SK-N-SH treated with all-trans-retinoic acid at 6 μM for 48 hours (cell line): ENCODE measurements at regions not wholly inside any gene's neighbourhood (a gene's known extent, or its start where the extent isn't known, plus 50 kb on each side); places are given as distances from the start of the nearest gene placed in this dataset.
"Not testable (repeated sequence)": the region's sequence is repeated elsewhere in the genome, so short reads cannot be mapped to it uniquely, and the experiment has no call there.

Source experiments
- ATAC-seq: fragments of 200-7000 bp; cut with Tn5 transposase; 3 replicates; pipeline ENCODE4 v1.9.1; 2020; ENCODE audit warnings: mild to moderate bottlenecking, moderate library complexity
- ARNTL ChIP-seq: fragments of 450-650 bp; formaldehyde crosslinking; IDR thresholded peaks from 2 replicates; pipeline ENCODE4 v1.5.0; 2020; ENCODE audit warnings: low read depth, mild to moderate bottlenecking, moderate library complexity, borderline replicate concordance
- BACH2 ChIP-seq: fragments of 250-450 bp; sonication (Bioruptor Pico); IDR thresholded peaks from 2 replicates; pipeline ENCODE4 v1.9.0; 2021; ENCODE audit warnings: mild to moderate bottlenecking, borderline replicate concordance
- ESRRG ChIP-seq: fragments of 250-450 bp; sonication (Bioruptor Pico); IDR thresholded peaks from 2 replicates; pipeline ENCODE4 v1.6.1; 2021; ENCODE audit warnings: mild to moderate bottlenecking
- GLIS3 ChIP-seq: fragments of 250-450 bp; sonication (Bioruptor Pico); IDR thresholded peaks from 2 replicates; pipeline ENCODE4 v1.5.0; 2020; ENCODE audit warnings: mild to moderate bottlenecking, moderate library complexity
- ISL1 ChIP-seq: fragments of 250-450 bp; sonication (Bioruptor Pico); IDR thresholded peaks from 2 replicates; pipeline ENCODE4 v2.1.2; 2022; ENCODE audit warnings: mild to moderate bottlenecking, moderate library complexity
- OSR1 ChIP-seq: fragments of 250-450 bp; sonication (Bioruptor Pico); IDR thresholded peaks from 2 replicates; pipeline ENCODE4 v1.8.0; 2022; ENCODE audit warnings: moderate library complexity, mild to moderate bottlenecking, inconsistent platforms
- PPARA ChIP-seq: fragments of 250-450 bp; sonication (Bioruptor Pico); IDR thresholded peaks from 2 replicates; pipeline ENCODE4 v1.5.0; 2020; ENCODE audit warnings: mild to moderate bottlenecking, borderline replicate concordance
- RARB ChIP-seq: fragments of 250-450 bp; sonication (Bioruptor Pico); IDR thresholded peaks from 2 replicates; pipeline ENCODE4 v1.8.0; 2021; ENCODE audit warnings: mild to moderate bottlenecking, moderate library complexity
- SNAI2 ChIP-seq: fragments of 250-450 bp; sonication (Bioruptor Pico); IDR thresholded peaks from 2 replicates; pipeline ENCODE4 v1.5.0; 2020; ENCODE audit warnings: mild to moderate bottlenecking, moderate library complexity
- TCF4 ChIP-seq: fragments of 250-450 bp; sonication (Bioruptor Pico); IDR thresholded peaks from 2 replicates; pipeline ENCODE4 v1.8.0; 2021; ENCODE audit warnings: mild to moderate bottlenecking, moderate library complexity, borderline replicate concordance
- TOX ChIP-seq: fragments of 250-450 bp; sonication (Bioruptor Pico); IDR thresholded peaks from 2 replicates; pipeline ENCODE4 v1.8.0; 2021; ENCODE audit warnings: mild to moderate bottlenecking, moderate library complexity, borderline replicate concordance
- TSHZ2 ChIP-seq: fragments of 250-450 bp; sonication (Bioruptor Pico); IDR thresholded peaks from 2 replicates; pipeline ENCODE4 v1.5.0; 2020; ENCODE audit warnings: mild to moderate bottlenecking, moderate library complexity
- ZC3H10 ChIP-seq: fragments of 250-450 bp; sonication (Bioruptor Pico); IDR thresholded peaks from 2 replicates; pipeline ENCODE4 v1.5.1; 2021; ENCODE audit warnings: mild to moderate bottlenecking, moderate library complexity
- ZFP3 ChIP-seq: fragments of 250-450 bp; sonication (Bioruptor Pico); IDR thresholded peaks from 2 replicates; pipeline ENCODE4 v1.5.0; 2020; ENCODE audit warnings: mild to moderate bottlenecking, moderate library complexity
- ZFP30 ChIP-seq: fragments of 450-650 bp; formaldehyde crosslinking; IDR thresholded peaks from 2 replicates; pipeline ENCODE4 v1.5.0; 2022; ENCODE audit warnings: mild to moderate bottlenecking, moderate library complexity
- ZNF565 ChIP-seq: fragments of 450-650 bp; formaldehyde crosslinking; conservative IDR thresholded peaks from 2 replicates; pipeline ENCODE4 v1.5.0; 2020; ENCODE audit warnings: low read depth, mild to moderate bottlenecking, moderate library complexity
- ZNF70 ChIP-seq: fragments of 450-650 bp; formaldehyde crosslinking; IDR thresholded peaks from 2 replicates; pipeline ENCODE4 v1.5.0; 2020; ENCODE audit warnings: mild to moderate bottlenecking, moderate library complexity
- TF ChIP-seq, protein P1 (sequence below): fragments of 250-450 bp; sonication (Bioruptor Pico); IDR thresholded peaks from 2 replicates; pipeline ENCODE4 v1.5.1; 2020; ENCODE audit warnings: low read depth, mild to moderate bottlenecking, moderate library complexity
- TF ChIP-seq, protein P2 (sequence below): fragments of 250-450 bp; sonication (Bioruptor Pico); IDR thresholded peaks from 2 replicates; pipeline ENCODE4 v1.8.0; 2021; ENCODE audit warnings: low read depth, mild to moderate bottlenecking, moderate library complexity, borderline replicate concordance
- TF ChIP-seq, protein P3 (sequence below): fragments of 250-450 bp; sonication (Bioruptor Pico); IDR thresholded peaks from 2 replicates; pipeline ENCODE4 v1.8.0; 2020; ENCODE audit warnings: mild to moderate bottlenecking, moderate library complexity, borderline replicate concordance
- TF ChIP-seq, protein P4 (sequence below): fragments of 250-450 bp; sonication (Bioruptor Pico); IDR thresholded peaks from 2 replicates; pipeline ENCODE4 v1.5.1; 2021; ENCODE audit warnings: mild to moderate bottlenecking, moderate library complexity

GRCh38 chr2:163897799-163898198 is 162.0 kb upstream of the FIGN start:
- no peak for ATAC-seq

GRCh38 chr2:163893444-163893843 is 157.6 kb upstream of the FIGN start:
- ATAC-seq, result not testable (repeated sequence)

More at GRCh38 chr2:163897799-163898198, 162.0 kb upstream of the FIGN start:
- TF ChIP-seq, protein P1, sequence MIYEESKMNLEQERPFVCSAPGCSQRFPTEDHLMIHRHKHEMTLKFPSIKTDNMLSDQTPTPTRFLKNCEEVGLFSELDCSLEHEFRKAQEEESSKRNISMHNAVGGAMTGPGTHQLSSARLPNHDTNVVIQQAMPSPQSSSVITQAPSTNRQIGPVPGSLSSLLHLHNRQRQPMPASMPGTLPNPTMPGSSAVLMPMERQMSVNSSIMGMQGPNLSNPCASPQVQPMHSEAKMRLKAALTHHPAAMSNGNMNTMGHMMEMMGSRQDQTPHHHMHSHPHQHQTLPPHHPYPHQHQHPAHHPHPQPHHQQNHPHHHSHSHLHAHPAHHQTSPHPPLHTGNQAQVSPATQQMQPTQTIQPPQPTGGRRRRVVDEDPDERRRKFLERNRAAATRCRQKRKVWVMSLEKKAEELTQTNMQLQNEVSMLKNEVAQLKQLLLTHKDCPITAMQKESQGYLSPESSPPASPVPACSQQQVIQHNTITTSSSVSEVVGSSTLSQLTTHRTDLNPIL (CRISPR knock-in tag), result no peak
- no peak for TF ChIP-seq ARNTL (CRISPR knock-in tag)
- TF ChIP-seq, protein P2, sequence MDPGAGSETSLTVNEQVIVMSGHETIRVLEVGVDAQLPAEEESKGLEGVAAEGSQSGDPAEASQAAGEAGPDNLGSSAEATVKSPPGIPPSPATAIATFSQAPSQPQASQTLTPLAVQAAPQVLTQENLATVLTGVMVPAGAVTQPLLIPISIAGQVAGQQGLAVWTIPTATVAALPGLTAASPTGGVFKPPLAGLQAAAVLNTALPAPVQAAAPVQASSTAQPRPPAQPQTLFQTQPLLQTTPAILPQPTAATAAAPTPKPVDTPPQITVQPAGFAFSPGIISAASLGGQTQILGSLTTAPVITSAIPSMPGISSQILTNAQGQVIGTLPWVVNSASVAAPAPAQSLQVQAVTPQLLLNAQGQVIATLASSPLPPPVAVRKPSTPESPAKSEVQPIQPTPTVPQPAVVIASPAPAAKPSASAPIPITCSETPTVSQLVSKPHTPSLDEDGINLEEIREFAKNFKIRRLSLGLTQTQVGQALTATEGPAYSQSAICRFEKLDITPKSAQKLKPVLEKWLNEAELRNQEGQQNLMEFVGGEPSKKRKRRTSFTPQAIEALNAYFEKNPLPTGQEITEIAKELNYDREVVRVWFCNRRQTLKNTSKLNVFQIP (CRISPR knock-in tag), result no peak
- TF ChIP-seq, all 23 proteins: peak for 0

GRCh38 chr2:163888591-163888990 is 152.8 kb upstream of the FIGN start:
- no peak for ATAC-seq
- TF ChIP-seq, protein P3, sequence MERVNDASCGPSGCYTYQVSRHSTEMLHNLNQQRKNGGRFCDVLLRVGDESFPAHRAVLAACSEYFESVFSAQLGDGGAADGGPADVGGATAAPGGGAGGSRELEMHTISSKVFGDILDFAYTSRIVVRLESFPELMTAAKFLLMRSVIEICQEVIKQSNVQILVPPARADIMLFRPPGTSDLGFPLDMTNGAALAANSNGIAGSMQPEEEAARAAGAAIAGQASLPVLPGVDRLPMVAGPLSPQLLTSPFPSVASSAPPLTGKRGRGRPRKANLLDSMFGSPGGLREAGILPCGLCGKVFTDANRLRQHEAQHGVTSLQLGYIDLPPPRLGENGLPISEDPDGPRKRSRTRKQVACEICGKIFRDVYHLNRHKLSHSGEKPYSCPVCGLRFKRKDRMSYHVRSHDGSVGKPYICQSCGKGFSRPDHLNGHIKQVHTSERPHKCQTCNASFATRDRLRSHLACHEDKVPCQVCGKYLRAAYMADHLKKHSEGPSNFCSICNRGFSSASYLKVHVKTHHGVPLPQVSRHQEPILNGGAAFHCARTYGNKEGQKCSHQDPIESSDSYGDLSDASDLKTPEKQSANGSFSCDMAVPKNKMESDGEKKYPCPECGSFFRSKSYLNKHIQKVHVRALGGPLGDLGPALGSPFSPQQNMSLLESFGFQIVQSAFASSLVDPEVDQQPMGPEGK (CRISPR knock-in tag), result no peak
- TF ChIP-seq, protein P4, sequence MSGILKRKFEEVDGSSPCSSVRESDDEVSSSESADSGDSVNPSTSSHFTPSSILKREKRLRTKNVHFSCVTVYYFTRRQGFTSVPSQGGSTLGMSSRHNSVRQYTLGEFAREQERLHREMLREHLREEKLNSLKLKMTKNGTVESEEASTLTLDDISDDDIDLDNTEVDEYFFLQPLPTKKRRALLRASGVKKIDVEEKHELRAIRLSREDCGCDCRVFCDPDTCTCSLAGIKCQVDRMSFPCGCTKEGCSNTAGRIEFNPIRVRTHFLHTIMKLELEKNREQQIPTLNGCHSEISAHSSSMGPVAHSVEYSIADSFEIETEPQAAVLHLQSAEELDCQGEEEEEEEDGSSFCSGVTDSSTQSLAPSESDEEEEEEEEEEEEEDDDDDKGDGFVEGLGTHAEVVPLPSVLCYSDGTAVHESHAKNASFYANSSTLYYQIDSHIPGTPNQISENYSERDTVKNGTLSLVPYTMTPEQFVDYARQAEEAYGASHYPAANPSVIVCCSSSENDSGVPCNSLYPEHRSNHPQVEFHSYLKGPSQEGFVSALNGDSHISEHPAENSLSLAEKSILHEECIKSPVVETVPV (CRISPR knock-in tag), result no peak
- TF ChIP-seq ZFP30, result no peak
- TF ChIP-seq ISL1, result no peak
- no peak for TF ChIP-seq TOX (CRISPR knock-in tag)
- no peak for TF ChIP-seq ZNF70 (CRISPR knock-in tag)
- TF ChIP-seq, protein P2 (CRISPR knock-in tag), result no peak
- TF ChIP-seq OSR1 (CRISPR knock-in tag), result no peak
- no peak for TF ChIP-seq ZFP3 (CRISPR knock-in tag)
- no peak for TF ChIP-seq SNAI2 (CRISPR knock-in tag)
- TF ChIP-seq ZNF565, result no peak
- TF ChIP-seq ESRRG (CRISPR knock-in tag), result no peak
- TF ChIP-seq TCF4 (CRISPR knock-in tag), result no peak
- no peak for TF ChIP-seq TSHZ2 (CRISPR knock-in tag)
- no peak for TF ChIP-seq BACH2 (CRISPR knock-in tag)
- no peak for TF ChIP-seq ZC3H10 (CRISPR knock-in tag)
- TF ChIP-seq RARB (CRISPR knock-in tag), result no peak
- no peak for TF ChIP-seq ARNTL (CRISPR knock-in tag)
- TF ChIP-seq GLIS3, result no peak
- TF ChIP-seq PPARA (CRISPR knock-in tag), result no peak
